Choroid plexus epithelial cell (primary cell): ENCODE measurements at regions not wholly inside any gene's neighbourhood (a gene's known extent, or its start where the extent isn't known, plus 50 kb on each side); places are given as distances from the start of the nearest gene placed in this dataset.

ENCODE experiments used
- DNase-seq: peaks from one replicate; pipeline ENCODE4 v3.0.0-alpha.2; 2010; ENCODE audit warnings: low read depth
- H3K4me3 ChIP-seq: 2 replicates; pipeline ENCODE4 v1.5.1; 2011; ENCODE audit warnings: low read depth, mild to moderate bottlenecking, control low read depth, low read length, moderate library complexity
- TF ChIP-seq, protein P1 (sequence below): conservative IDR thresholded peaks from 2 replicates; pipeline ENCODE4 v1.5.1; 2011; ENCODE audit warnings: low read depth, mild to moderate bottlenecking, control low read depth, inconsistent platforms, low read length, moderate library complexity

- TF ChIP-seq, protein P1, sequence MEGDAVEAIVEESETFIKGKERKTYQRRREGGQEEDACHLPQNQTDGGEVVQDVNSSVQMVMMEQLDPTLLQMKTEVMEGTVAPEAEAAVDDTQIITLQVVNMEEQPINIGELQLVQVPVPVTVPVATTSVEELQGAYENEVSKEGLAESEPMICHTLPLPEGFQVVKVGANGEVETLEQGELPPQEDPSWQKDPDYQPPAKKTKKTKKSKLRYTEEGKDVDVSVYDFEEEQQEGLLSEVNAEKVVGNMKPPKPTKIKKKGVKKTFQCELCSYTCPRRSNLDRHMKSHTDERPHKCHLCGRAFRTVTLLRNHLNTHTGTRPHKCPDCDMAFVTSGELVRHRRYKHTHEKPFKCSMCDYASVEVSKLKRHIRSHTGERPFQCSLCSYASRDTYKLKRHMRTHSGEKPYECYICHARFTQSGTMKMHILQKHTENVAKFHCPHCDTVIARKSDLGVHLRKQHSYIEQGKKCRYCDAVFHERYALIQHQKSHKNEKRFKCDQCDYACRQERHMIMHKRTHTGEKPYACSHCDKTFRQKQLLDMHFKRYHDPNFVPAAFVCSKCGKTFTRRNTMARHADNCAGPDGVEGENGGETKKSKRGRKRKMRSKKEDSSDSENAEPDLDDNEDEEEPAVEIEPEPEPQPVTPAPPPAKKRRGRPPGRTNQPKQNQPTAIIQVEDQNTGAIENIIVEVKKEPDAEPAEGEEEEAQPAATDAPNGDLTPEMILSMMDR: no peak
- no peak overlapping the region for H3K4me3 ChIP-seq
- no peak for DNase-seq
Measured at GRCh38 chr3:128569756-128570155, 76.8 kb upstream of the GATA2 start.

GRCh38 chr3:128568602-128569490 is 75.8 kb upstream of the GATA2 start:
- DNase-seq: no peak
- H3K4me3 ChIP-seq: no peak overlapping the region
- TF ChIP-seq, protein P1: no peak

DNA sequence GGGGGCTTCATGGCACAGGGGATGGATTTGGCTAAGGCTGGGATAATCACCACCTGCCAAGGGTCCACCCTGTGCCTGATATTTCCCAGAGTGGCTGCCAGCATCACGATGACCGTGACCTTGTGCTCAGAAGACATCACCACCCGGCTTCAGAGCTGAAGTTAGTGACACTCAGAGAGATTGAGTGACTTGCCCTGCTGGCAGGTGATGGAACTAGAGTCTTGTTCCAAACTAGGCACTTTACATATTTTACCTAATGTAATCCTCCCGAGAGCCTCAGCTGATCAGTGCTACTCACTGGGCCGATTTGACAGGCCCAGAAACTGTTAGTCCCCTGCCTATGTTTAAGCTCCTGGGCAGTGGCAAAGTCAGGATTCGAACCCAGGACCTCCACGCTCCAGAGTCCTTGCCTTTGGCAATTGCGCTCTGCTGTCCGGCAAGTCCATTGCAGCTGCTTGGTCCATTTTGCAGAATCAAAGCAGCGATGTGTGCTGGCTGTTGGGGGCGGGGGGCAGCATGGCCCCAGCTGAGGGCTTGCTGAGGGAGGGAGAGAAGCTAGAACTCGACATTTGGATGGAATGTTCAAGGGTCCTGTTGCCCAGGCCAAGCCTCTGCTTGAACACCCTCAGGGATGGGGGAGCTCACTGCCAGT is 74.8 kb upstream of the GATA2 start:
- DNase-seq: no peak
- TF ChIP-seq, protein P1: peak; percentile 5
- no peak overlapping the region for H3K4me3 ChIP-seq

DNA sequence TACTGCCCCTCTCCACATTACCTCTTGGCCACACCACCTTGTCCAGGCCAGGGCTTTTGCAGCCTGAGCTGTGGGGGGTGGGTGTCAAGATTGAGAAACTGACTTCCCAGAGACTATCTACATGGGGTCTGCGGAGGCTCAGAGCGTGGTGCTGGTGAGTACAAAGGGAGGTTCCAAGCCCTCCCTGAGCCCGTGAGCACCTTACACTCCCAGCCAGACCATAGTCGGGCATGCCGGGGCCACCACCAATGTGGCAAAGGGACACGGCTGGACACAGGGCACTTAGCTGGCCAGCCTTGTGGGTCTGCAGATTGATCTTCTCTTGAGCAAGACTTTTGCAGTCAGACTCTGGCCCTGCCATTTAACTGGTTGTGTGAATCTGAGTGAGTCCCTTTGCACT is 74.1 kb upstream of the GATA2 start:
- TF ChIP-seq, protein P1: no peak
- no peak overlapping the region for H3K4me3 ChIP-seq
- no peak for DNase-seq

DNA sequence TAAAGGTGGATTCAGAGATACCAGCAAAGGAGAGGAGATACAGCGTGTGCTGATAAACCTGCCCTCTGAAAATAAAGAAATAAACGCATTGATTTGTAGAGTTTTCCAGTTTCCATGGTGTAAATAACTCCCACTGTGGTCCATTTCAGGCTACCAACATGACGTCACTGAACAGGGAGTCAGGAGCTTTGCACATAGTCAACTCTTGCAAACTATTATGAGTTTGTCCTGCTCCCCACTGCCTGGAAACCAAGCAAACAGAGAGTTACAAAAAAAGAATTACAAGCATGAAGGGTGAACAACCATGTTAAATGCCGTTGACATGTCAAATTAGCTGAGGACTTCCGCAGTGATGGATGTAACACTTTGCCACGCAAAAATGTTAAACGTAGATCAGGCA is 70.4 kb upstream of the GATA2 start:
- TF ChIP-seq, protein P1: no peak
- no peak overlapping the region for H3K4me3 ChIP-seq
- no peak for DNase-seq

DNA sequence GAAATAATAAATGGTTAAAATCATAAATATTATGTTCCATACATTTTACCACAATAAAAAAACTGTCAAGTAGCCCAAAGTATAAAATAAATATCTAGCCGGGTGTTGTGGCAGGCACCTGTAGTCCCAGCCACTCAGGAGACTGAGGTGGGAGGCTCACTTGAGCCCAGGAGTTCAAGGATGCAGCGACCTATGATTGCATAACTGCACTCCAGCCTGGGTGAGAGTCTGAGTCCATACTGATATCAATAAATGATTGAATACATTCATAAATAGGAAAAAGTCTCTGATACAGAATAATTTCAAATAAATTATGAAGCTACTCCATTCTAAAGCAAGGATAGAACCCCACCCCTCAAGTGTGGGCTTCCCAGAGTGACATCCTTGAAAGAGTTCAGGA is 68.5 kb upstream of the GATA2 start:
- TF ChIP-seq, protein P1: no peak
- DNase-seq: no peak
- H3K4me3 ChIP-seq: no peak overlapping the region
